Left cardiac atrium (tissue), 4 donors: ENCODE measurements at regions not wholly inside any gene's neighbourhood (a gene's known extent, or its start where the extent isn't known, plus 50 kb on each side); places are given as distances from the start of the nearest gene placed in this dataset.

Source experiments
- ATAC-seq, 2 donors: fragments of 200-7000 bp; cut with Tn5 transposase; one replicate each; pipeline ENCODE4 v1.9.1; 2020; ENCODE audit warnings: mild to moderate bottlenecking in 2 of 2, moderate library complexity in 2 of 2
- DNase-seq: peaks from one replicate; pipeline ENCODE4 v3.0.0-alpha.2; 2020
- intact Hi-C, 2 donors: fragments of 100-400 bp; cut with DNase I; formaldehyde crosslinking; loops; one replicate each; pipeline versions ENCODE4 v1.14.1 to v1.15.1; 2022 to 2023
- donor health status: DM: no; HTN: yes; CAD: no.
- donor health status: DM: no; HTN: yes; CAD: no; lungs with severe emphysema.
- donor health status: DM: yes; HTN: yes; CAD: no.
- donor health status: Dilated cardiomyopathy.

DNA sequence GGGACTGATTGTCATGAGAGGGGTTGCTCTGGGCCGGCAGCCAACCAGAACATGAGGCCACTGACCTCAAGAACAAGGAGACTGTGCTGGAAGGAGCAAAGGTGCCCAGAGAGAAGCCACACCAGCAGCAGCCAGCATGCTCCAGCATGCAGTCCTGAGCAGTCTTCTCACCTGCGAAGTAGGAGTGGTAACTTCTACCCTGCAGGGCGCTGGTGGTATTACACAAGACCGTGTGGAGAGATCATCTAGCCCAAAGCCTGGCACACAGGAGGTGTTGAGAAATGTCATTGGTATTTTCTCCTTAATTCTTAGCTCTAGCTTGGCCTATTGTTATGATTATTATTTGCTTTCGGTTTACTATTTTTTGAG is 132.7 kb downstream of the TSN start:
- no peak for DNase-seq
- intact Hi-C loops: no loop called here
- no peak for ATAC-seq

DNA sequence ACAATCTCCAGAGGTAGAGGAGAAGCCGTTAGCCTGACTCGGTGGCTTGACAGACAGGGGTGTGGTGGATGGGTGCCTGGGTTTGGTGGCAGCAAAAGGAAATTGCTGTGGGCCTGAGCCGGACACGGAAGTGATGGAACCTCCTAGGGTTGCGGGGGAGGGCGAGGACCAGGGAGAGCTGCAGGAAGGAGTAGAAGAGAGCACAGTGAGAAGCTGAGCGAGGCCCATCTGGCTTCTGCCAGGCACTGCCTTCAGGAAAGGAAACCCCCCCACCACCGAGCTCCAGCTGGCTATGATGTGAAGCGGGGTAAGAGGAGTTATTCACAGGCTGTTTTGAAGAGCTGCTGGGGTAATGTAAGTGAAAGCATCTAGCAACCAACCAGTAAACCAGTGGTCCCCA is 134.6 kb downstream of the TSN start:
- intact Hi-C loops: no loop called here
- ATAC-seq (no peak), DNase-seq (no peak)

- ATAC-seq: no peak
- intact Hi-C loops: no loop called here
- no peak for DNase-seq
Measured at GRCh38 chr2:121895723-121896571, 140.5 kb downstream of the TSN start.

DNA sequence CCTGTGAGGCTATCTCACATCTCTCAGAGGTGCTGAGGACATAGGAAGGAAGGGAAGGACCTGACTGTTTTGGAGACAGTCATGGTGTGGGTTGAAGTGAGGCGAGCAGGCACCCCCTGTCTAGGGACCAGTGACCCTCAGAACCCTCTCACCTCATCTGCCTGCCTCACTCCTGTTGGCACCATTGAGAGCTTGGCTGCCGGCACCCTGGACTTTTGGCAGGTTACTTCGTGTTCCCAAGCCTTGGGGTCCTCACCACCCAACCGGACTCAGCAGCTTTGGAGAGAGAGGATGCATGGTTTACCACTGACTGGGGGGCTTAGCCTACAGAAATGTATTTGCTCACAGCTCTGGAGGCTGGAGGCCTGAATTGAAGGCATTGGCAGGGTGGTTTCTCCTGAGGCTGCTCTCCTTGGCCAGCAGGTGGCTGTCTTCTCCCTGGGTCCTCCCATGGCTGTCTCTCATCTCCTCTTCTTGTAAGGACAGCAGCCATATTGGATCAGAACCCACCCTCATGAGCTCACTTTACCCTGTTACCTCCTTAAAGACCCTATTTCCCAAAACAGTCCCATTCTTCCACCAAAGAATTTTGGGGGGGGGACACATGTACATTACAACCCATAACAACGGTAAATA is 142.0 kb downstream of the TSN start:
- ATAC-seq (peak in 1 of 2 donors; percentile 26), DNase-seq (no peak)
- intact Hi-C loops: no loop called here

GRCh38 chr2:121898483-121898882 is 143.0 kb downstream of the TSN start:
- intact Hi-C loops: no loop called here
- no peak for ATAC-seq
- DNase-seq: no peak

DNA sequence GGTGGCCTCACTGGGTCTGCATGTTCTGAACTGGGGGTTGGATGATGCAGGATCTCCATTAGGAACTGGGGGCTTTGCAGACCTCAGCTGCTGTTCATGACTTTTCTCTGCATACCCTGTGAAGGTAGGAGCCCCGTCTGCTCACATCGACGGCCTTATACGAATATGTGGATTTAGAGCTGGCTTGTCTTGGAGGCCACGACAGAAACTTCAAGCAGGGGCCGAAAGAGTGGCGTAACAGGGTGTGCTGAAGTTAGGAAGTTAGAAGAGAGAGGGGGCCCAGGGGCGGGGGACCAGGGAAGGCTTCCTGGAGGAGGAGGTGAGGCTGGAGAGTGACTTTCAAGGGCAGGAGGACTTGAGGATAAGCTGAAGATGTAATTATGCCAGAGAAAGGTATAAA is 144.9 kb downstream of the TSN start:
- intact Hi-C loops: no loop called here
- ATAC-seq (no peak), DNase-seq (no peak)

DNA sequence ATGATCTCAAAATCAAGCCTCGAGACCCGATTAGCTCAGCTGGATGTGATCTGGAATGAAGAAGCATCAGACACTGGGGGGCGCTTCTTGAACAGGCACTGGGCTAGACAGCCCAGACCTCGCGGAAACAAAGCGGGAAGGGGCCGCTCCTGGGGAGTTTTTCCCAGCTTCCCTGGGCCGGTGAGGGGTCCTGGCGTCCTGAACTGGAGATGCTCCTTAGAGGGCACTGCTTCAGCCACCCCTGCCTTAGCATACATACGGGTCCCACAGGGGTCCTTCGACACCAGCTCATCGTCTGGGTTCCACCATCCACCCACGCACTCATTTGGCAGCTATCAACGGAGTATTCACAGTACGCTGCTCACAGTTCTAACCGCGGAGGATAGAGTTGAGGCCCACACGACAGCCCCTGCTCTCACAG is 146.7 kb downstream of the TSN start:
- intact Hi-C loops: no loop called here
- DNase-seq: peak; percentile 66
- ATAC-seq: peak; percentile 64 to 68

DNA sequence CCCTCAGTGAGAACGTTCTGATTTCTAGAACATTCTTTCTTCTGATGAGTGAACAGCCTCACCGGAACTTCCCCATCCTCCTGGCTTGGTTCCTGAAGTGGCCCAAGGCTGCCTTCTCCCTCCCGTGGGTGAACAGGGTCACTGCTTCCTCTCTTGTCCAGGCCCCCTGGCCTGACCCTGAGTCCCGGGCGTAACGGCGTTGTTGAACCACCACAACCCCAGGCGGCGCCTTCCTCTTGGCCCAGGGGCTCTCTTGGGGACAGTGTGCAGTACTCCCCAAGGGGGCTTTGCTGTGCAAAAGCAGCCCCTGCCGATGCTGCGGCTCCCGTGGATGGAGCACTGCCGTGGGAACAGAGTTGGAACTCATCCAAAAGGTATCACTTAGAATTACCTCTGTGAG is 147.2 kb downstream of the TSN start:
- DNase-seq (no peak), ATAC-seq (peak; percentile 20 to 29)
- intact Hi-C loops: no loop called here

GRCh38 chr2:121903037-121903689 is 147.7 kb downstream of the TSN start:
- intact Hi-C loops: no loop called here
- ATAC-seq (peak; percentile 64 to 77), DNase-seq (peak; percentile 51)

DNA sequence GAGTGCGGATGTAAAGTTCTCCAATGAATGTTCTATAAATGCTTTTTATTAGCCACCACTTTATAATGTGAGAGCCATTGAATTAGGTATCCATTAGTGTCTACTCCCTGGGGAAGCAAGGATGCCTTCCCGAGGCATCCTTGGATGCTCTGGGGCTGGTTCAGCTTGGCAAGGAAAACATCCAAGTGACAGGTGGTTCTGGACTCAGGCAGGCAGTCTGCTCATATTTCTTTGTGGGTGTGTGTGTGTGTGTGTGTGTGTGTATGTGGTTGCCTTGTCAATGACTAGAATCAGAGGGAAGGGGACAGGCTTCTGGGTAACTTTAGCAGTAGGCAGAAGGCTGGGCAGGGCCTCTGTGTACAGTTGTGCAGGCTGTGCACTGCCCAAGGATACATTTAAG is 149.2 kb downstream of the TSN start:
- DNase-seq (no peak), ATAC-seq (no peak)
- intact Hi-C loops: no loop called here

GRCh38 chr2:121905201-121905600 is 149.8 kb downstream of the TSN start:
- intact Hi-C loops: no loop called here
- ATAC-seq: no peak
- no peak for DNase-seq

DNA sequence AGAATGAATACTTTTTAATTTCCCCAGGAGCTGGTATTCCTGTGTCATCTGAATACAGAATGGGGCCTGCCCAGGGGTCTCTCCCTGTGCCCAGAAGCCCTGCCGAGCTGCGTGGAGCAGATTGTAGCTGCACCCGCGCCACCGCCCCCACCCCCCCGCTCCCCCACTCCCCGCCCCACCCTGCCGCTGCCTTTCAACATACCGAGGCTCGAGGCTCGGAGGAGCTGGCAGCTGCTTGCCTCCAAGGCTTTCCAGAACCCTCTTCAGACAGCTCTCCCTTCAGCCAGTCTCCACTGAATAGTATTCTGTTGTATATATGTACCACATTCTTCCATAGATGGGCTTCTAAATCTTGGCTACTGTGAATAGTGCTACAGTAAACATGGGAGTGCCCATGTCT is 150.7 kb downstream of the TSN start:
- ATAC-seq (no peak), DNase-seq (no peak)
- intact Hi-C loops: no loop called here

GRCh38 chr2:121907928-121908327 is 152.5 kb downstream of the TSN start:
- ATAC-seq (no peak), DNase-seq (no peak)
- intact Hi-C loops: no loop called here

DNA sequence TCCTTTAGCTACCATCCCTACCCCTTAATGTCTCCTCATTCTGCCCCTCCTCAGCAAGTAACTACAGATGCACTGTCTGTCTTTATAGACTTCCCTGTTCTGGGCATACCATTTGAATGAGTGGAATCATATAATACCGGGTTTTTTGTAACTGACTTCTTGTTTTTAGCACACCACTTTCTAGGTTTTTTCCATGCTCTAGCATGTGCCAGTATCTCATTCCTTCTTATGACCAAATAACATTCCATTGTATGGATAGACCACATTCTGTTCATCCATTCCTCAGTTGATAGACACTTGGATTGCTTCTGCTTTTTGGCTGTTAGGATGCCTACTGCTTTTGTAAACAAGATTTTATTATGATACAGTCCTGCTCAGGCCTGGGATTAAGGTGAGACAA is 154.7 kb downstream of the TSN start:
- intact Hi-C loops: no loop called here
- ATAC-seq (no peak), DNase-seq (no peak)

GRCh38 chr2:121911036-121911435 is 155.6 kb downstream of the TSN start:
- DNase-seq: no peak

GRCh38 chr2:121917143-121917542 is 161.7 kb downstream of the TSN start:
- intact Hi-C loops: no loop called here
- ATAC-seq (no peak), DNase-seq (no peak)

More at GRCh38 chr2:121911036-121911435, 155.6 kb downstream of the TSN start:
- ATAC-seq: no peak
- intact Hi-C loops: no loop called here

GRCh38 chr2:121918231-121918630 is 162.8 kb downstream of the TSN start:
- intact Hi-C loops: no loop called here
- ATAC-seq (no peak), DNase-seq (no peak)

DNA sequence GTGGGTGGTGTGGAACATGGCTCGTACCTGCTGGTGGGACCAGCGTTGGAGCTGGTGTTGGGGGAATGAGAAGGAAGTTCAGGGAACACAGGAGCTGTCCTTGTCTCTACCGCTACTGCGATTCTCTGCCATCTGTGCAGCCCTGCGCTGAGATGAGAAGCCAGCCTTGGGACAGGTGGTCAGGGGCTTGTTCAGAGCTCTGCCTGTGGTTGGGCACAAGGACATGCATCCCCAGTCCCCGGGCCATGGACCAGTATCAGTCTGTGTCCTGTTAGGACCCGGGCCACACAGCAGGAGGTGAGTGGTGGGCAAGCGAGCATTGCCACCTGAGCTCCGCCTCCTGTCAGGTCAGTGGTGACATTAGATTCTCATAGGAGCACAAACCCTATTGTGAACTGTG is 164.4 kb downstream of the TSN start:
- intact Hi-C loops: no loop called here
- ATAC-seq (no peak), DNase-seq (no peak)

DNA sequence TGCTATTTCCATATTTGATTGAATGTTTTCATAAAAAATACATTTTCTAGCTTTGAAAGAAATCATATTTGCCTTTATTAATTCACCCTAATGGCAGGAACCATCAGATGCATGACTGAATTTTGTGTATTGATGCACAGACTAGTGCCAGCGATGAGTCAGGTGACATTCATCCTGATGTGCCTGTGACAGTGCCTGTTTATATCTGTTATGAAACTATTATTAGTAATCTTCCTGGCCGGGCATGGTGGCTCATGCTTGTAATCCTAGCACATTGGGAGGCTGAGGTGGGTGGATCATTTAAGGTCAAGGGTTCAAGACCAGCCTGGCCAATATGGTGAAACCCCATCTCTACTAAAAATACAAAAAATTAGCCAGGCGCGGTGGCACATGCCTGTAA is 170.0 kb downstream of the TSN start:
- intact Hi-C loops: no loop called here
- ATAC-seq (no peak), DNase-seq (no peak)

DNA sequence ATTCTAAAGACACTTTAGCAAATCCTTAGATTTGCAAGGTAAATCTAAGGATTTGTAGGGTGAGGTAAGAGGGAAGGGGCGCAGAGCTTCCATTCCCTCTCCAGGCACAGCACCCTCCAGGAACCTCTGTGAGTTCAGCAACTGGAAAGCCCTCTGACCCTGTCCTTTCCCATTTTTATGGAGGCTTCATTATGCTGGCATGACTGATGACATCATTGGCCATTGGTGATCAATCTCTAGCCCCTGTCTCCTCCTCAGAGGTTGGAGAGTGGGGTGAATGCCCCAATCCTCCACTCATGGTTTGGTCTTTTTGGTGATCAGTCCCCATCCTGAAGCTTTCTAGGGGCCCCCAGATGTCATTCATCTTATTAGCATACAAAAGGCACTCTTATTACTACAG is 187.8 kb downstream of the TSN start:
- ATAC-seq: no peak
- no peak for DNase-seq
- intact Hi-C loops: no loop called here
